CMK (cell line): ENCODE measurements at regions not wholly inside any gene's neighbourhood (a gene's known extent, or its start where the extent isn't known, plus 50 kb on each side); places are given as distances from the start of the nearest gene placed in this dataset.

Source experiments
- DNase-seq: peaks from one replicate; pipeline ENCODE4 v3.0.0-alpha.2; 2010; ENCODE audit warnings: low read depth

GRCh38 chr18:65145312-65145711, 605.5 kb upstream of the CDH7 start:
- no peak for DNase-seq

DNA sequence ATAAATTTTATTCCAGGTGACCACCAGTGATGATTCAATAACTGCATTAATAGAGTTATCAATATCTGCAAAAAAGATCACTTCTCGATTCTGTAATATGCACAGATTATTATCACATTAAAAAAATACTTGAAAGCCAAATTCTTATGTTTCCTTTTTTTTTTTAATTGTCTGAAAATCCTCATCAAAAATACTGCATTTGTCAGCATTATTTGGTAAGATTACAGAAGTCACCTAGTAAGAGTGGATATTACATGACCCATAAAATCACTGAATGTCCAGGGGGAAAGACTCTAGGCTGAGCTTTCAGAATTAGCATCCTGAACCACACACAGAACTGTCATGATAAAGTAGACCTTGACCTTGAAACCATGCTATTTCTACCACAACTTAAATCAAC, 617.2 kb upstream of the CDH7 start:
- DNase-seq = no peak

DNA sequence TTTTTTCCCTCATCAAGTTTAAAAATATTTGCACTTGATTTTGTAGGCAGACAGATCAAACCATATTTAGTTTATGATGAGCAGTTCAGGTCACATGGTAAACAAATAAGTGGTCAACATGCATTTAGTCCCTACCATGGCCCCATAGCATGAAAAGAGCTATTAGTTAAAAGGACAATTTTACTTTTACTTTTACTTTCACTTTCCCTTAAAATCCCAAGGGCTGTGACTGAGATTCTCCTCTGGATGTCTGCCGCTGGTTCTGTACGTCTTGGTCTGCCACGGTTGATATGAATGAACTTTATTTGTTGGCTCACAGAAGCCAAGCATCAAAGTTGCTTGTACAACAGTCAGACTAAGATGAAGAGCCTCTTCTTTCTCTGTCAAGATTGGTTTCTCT, 626.2 kb upstream of the CDH7 start:
- no peak for DNase-seq

DNA sequence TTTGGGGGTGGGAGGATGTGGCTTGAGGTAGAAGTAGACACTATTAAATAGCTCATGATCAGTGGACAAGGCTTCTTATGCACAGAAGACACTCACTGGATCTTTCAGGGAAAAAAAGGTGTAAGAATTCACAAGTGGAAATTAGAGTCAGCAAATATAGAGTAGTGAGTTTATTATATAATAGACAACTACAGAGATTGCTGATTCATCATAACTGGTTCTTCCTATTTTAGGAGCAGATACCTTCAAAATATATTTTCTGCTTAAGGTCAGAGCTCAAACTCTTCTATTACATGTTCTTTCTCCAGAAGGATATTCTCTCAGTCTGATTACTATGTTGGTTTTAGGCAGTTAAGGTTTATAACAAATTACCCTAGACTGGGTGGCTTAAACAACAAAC, 646.9 kb upstream of the CDH7 start:
- DNase-seq = no peak

DNA sequence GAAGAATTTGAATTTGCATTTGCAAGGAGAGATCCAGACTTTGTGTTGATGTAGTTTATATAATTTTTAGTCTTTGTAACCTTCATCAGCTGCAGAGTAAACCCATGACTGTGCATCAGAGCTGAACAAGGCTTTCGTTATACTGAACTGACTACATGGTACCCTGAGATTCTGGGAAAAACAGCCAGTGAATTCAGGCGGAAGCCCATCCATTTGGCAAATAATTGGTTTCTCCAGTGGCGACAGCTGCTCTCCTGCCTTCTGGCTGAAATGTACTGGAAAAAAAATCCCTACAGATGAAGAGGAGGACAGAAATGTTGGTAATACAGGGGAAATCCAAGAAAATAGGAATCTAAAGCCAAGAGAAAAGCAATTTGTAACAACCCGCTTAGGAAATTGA, 657.5 kb upstream of the CDH7 start:
- DNase-seq = no peak

DNA sequence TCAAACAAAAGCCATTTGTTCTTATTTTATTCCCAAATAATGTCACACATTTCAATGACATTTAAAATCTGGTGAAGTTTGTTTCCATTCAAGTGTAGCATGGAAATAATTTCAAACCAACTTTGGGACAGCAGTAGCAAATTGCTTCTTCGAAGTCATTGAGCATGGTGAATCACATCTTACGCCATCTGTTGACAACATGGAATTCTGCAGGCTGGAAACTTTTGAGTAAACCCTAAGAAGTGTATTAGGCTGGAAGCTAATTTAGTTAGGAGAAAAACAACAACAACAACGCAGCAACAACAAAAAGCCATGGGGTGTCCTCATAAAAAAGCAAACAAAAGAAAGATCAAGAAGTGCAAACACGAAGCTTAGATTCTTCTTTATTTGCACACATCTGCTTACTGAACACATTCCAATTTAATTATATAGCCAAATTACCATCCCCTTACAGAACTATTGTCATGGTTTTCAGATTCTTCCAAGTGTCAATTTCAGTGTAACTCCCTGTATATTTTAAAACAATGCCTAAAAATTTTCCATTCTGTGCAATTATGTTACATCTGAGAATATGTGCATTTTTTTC, 659.0 kb upstream of the CDH7 start:
- no peak for DNase-seq

DNA sequence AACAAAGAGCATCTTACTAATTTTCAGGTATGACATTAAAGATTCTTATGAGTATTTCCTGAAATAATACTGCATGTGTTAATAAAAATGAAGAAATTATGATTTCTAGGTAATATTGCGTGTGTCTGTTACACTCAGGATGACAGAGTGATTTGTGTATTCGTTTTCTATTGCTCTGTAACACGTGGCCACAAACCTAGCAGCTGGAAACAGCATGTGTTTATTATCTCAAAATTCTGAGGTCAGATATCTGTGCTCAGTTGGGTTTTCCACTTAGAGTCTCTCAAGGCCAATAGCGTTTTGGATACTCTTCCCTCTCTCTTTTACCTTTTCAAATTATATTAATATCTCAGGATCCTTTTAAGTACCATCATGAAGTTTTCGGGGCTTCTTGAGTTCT, 667.9 kb upstream of the CDH7 start:
- no peak for DNase-seq

GRCh38 chr18:65081786-65082185, 669.0 kb upstream of the CDH7 start:
- no peak for DNase-seq

DNA sequence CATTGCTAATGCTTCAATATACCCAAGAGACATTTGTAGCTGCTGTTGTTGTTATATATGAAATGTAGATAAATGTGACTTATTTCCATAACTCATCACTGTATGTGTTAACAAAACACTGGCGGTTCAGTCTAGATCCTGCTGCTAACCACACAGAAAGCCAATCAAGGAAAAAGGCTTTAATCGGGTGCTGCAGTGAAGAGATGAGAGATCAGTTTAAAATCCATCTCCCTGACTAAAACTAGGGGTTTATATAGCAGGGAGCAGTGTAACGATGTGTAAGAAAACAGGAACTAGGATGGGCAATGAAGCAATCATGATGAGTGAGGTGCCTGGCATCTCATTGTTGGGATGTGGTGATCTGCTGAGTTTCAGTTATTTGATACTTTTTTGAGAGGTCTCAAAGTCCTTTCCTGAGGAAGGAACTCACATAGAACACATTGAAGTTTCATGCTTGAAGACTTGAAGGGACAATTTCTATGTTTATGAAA, 677.7 kb upstream of the CDH7 start:
- no peak for DNase-seq

DNA sequence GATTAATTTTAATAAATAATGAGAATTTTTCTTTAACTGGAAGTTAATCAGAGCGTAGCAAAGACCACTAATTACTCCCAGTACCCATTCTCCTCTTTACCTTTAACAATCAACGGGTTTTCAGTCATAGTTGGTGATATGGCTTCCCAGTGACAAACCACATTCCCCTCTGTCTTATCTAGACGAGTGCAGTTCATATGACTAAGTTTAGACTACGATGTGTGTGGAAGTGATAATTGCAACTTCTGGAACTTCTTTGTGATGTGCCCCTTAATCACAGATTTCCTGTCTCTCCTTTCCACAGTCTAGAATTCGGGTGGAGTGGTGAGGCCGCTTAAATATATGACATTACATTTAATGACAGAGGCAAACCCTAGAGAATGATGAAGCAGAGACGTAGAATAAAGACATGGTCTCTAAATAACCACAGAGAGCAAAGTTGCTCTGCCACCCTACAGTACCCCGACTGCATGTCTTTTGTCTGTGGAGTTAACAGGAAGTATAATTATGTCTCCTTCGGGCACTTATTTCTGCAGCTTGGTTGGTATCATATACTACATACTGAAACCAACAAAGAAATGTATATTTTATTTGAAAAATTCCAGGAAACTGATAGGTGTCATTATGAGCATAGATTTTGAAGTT, 693.3 kb upstream of the CDH7 start:
- DNase-seq = no peak

DNA sequence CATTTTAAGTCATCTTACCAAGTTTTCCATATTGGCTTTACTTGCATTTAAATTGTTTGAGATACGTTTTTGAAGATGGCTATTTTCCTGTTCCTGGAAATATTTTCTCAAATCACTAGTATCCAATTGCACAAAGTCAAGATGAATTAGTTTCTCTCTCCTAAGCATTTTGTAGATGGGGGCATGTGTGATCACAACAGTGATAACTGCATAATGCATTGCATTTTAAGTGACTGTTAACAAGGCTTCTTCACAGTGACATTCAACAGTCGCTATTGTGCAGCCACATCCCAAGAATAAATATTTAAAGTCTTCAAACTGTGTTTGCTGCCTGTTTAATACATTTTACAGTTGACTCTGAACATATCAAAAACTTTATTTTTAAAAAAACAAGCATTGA, 694.2 kb upstream of the CDH7 start:
- DNase-seq = no peak

DNA sequence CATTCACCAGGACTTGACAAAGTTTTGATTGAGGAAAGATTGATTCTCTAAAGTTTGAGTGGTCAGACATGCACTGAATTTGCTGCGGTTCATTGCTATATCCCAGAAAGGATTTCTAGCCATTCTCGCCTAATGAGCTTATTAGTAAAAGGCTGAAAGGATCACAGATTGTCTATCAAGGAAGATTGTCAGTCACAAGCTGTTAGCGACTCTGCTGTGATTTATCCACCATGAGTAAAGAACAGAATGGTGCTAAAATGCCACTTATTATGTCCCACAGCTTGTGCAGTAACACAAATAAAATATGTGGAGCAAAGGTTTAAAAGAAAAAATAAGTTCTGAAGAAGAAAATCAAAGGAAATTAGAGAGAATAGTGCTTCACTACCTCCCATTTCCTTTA, 701.2 kb upstream of the CDH7 start:
- DNase-seq = no peak

GRCh38 chr18:65039578-65039977, 711.2 kb upstream of the CDH7 start:
- DNase-seq = no peak

- DNase-seq = no peak
These were observed 715.1 kb upstream of the CDH7 start for GRCh38 chr18:65035701-65036100.

DNA sequence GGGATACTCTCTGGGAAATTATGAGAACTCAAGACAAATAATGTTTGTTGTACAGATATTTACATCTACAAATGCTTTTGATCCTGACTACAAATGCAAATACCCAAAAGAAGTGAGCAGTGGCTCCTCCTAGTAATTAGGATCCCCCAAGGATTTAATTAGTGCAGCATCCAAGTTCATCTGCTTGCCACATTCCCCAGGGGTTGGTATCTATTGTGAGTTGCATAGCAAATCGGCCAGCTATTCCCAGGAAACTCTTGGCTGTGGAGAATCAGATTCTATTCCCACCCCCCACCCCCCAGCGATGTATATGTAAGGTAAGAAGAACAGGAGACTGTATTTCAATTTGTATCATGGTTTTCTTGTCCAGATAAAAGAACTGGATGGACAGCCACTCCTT, 725.1 kb upstream of the CDH7 start:
- no peak for DNase-seq

DNA sequence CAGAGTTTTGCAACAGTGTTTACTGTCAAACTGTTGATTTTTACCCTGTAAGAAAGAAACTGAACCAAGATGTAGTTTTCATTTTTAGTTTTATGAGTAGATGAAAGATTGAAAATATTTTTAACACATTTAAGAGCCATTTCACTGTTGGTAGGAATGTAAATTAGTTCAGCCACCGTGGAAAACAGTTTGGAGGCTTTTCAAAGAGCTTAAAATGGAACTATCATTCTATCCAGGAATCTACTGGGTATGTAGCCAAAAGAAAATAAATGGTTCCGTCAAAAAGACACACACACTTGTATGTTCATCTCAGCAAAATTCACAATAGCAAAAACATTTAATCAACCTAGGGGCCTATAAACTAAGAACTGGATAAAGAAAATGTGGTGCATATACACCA, 729.8 kb upstream of the CDH7 start:
- no peak for DNase-seq

DNA sequence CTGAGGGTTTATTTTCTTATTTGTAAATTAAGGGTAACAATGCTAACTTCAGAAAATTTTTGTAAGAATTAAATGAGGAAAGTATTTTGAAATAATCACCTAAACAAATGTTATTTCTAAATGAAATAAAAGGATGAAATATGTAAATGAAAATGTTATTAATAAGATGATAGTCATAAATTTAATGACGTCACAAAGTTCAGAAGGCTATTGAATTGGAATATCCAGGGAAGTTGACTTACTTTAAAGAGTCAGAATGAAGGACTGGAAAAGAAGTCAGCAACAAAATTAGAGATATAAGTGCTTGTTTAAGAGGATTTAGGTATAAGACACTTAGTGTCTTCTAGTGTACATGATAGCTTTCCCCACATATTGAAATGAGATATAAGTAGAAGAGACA, 732.6 kb upstream of the CDH7 start:
- no peak for DNase-seq

DNA sequence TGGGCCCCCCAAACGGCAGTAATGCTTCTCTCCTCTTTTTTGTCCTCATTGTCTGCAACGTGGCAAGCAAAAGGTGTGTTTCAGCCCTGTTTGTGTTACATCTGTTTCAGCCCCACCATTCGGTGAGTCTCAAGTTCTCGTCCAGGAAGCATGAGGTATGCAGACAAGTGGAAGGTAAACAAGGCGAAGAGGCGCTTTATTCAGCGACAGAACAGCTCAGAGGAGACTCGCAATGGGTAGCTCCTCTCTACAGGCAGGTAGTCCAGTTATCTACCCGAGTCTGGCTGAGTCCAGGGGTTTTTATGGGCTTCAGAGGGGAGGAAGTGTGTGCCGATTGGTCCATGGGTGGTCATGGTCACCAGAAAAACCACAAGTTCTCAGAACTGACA, 733.4 kb upstream of the CDH7 start:
- DNase-seq = no peak

DNA sequence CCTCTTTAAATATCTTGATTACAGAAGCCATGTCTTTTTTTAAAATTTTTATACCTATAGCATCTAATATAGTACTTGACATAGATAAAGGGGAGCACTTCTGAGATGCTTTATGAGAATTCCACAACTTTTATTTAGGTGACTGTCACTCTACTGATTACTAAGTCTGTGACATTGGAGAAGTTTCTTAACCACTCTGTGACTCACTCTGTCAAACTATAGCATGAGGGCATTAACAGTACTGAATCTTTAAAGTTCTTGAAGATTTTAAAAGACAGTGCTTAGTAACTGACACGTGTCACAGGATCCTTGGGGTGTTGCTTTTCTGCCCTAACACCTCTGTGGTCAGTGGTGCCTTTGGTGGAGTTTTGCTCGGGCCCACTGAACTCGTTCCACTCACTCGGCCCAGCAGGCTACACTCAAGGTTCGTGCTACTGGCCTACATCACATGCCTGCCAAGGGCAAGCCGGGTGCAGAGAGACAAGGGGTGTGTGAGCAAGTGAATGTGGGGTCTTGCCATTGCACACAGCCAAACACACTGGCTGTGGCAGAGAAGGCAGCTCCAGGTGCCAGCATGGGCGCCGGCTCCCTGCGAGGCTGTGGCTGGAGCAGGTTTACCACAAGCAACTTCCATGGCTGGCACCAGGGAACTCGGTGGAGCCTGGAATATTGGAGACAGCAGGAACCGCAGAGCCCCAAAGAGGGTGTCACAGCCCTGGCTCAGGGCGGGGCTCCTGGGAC, 734.0 kb upstream of the CDH7 start:
- DNase-seq = no peak

DNA sequence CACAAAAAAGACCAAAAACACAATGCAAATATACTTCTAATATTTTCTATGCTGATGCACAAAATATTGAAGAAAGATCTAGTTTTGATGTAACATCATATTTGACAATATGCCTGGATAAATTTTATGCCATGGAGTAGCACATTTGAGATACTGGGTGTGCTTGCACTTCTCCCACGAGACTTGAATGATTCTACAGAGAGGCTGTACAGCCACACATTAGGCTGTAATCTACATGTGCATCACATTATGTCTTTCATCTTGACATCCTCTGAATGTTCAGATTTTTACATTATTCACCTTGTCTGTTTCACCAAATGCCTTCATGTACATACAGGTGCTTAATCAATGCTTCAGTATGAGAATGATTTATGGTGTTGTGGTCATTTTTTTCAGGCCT, 756.4 kb upstream of the CDH7 start:
- DNase-seq = no peak

DNA sequence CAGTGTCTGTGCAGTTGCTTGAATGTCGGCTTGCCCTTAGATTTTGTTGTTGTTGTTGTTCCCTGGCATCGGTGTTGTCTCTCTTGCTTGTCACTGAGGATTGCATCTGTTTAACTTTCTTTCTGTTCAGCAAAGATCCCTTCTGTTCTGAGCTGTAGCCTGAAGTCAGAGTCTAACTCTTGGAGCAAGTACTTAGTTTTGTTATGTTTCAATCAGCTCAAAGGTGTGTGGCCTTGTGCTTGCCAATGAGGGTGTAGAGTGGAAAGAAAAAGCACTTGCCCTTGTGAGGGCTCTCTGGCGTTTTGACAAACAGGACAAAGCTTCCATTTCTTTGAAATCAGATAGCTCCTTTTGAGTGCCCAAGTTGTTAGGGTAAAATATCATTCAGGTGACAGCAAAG, 757.1 kb upstream of the CDH7 start:
- no peak for DNase-seq

GRCh38 chr18:64992654-64993053, 758.2 kb upstream of the CDH7 start:
- no peak for DNase-seq

GRCh38 chr18:64991102-64991501, 759.7 kb upstream of the CDH7 start:
- DNase-seq = no peak
